GM03348 (cell line): ENCODE measurements at regions not wholly inside any gene's neighbourhood (a gene's known extent, or its start where the extent isn't known, plus 50 kb on each side); places are given as distances from the start of the nearest gene placed in this dataset.
"Not testable (repeated sequence)": the region's sequence is repeated elsewhere in the genome, so short reads cannot be mapped to it uniquely, and the experiment has no call there.

Experiments used
- DNase-seq: peaks from one replicate; pipeline ENCODE4 v3.0.0; 2012; ENCODE audit warnings: low spot score

- no peak for DNase-seq
Measured at GRCh38 chr16:24624102-24624501, 84.7 kb downstream of the RBBP6 start.

GRCh38 chr16:24626256-24626655 is 86.9 kb downstream of the RBBP6 start:
- DNase-seq: peak; percentile 45

DNA sequence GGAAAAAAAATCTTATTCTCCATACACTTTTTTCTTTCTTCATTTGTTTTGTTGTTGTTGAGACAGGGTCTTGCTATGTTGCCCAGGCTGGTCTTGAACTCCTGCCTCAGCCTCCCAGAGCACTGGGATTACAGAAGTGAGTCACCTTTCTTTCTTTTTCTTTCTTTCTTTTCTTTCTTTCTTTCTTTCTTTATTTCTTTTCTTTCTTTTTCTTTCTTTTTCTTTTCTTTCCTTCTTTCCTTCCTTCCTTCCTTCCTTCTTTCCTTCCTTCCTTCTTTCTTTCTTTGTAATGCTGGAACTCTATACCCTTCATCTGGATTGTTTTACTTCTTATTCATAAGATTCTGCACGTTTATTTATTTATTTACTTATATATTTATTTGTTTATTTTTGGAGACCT is 94.5 kb upstream of the TNRC6A start:
- DNase-seq: no peak

- DNase-seq: peak; percentile 89
Measured at GRCh38 chr16:24635900-24636610, 93.4 kb upstream of the TNRC6A start.

DNA sequence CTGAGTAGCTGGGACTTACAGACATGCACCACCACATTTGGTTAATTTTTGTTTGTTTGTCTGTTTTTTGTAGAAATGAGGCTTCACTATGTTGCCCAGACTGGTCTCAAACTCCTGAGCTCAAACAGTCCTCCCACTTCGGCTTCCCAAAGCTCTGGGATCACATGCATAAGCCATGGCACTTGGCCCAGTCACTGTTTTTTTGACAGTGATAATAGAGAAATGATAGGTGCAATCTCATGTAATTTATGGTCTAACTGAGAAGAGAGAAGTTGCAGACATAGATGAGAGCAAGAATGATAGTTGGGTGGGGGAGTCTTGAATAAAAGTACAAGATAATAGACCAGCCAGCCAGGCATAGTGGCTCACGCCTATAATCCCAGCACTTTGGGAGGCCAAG is 89.7 kb upstream of the TNRC6A start:
- no peak for DNase-seq

- DNase-seq: no peak
Measured at GRCh38 chr16:24643489-24643888, 86.0 kb upstream of the TNRC6A start.

DNA sequence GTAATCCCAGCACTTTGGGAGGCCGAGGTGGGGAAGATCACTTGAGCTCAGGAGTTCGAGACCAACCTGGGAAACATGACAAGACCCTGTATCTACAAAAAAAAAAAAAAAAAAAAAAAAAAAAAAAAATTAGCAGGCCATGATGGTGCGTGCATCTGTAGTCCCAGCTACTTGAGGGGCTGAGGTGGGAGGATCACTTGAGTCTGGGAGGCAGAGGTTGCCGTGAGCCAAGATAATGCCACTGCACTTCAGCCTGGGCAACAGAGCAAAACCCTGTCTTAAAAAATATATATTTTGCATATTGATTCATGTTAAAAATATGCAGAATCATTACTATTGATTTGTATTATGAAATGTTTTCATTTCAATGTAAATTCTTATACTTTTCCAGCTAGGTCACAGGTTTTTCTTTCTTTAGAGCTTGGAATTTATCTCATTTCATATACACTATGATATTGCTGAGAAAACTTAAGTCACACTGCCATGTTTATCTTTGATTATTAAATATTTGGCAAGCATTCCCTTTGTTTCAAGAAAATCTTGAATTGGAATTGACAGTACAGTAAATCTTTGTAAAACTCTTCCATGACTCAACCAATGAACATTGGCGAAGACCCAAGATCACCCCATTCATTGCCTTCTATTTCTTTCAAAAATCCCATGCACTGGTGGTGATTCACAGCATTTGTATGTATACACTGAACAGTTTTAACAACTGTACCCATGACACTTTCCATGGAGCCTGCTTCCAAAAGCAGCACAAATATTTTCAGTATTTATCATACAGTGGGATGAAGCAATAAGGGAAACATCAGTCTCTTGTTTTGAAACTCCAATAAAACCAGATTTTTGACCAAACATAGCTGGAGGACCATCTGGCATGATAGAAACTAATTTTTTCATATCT is 83.5 kb upstream of the TNRC6A start:
- peak; percentile 83 for DNase-seq

DNA sequence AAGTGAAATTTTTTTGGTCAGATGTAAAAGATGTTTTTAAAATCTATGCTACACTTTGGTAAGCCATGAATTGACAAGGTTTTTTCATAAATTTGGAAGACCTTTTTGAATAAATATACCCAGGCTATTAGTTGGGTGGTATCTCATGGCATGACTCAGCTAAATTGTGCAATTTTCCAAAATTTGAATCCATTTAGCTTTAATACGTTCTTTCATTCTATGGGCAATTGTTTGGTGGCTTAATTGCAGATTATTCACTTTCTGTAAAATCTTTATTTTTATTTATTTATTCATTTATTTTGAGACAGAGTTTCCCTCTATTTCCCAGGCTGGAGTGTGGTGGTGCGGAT is 82.8 kb upstream of the TNRC6A start:
- DNase-seq: no peak

DNA sequence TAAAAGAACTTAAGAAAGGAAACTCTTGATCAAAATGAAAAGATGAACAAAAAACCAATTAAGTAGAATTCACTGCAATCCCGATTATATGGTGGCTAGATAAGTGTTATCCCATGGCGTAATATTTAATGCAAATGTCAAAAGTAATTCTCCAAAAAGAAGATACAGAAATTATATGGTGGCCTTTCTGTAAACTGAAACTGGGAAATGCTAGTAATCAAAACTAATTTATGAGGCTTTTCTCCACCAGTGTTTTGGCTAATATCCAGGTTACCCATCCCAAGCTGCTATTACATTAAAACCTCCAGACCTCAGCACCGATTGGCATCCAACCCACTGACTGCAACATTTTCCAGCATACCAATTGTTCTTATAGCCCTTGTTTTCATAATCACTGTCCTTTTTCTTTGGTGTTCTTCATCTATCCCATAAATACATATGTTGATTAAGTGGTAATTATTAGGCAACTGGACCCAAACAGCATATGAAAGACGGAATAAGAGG is 77.2 kb upstream of the TNRC6A start:
- no peak for DNase-seq

DNA sequence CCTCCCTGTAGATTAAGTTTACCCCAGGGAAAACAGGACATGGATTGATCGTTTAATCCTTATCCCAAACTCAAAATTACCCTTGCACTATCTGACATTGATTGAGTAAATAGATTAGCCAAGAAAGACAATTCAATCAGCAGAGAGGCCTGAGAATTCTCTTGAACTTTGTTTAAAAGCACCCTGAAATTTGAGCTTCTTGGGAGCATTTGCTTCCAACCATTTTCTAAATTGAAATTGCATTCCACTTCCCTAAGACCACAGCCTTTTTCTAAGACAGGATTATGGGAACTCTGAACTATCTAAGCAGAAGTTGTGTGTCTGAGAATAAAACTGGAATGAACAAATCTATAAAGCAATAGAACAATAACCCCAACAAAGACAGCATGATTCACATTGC is 76.6 kb upstream of the TNRC6A start:
- no peak for DNase-seq

GRCh38 chr16:24653725-24654124 is 75.7 kb upstream of the TNRC6A start:
- no peak for DNase-seq

DNA sequence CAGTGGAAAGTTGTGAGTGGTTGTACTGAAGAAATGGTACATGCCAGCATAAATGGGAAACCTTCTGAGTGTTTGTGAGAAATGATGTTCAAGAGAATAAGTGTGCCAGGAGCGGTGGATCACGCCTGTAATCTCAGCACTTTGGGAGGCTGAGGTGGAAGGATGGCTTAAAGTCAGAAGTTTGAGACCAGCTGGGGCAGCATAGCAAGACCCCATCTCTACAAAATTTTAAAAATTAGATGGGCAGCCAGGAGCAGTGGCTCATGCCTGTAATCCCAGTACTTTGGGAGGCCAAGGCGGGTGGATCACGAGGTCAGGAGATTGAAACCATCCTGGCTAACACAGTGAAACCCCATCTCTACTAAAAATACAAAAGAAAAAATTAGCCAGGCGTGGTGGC is 63.5 kb upstream of the TNRC6A start:
- not testable (repeated sequence) for DNase-seq

DNA sequence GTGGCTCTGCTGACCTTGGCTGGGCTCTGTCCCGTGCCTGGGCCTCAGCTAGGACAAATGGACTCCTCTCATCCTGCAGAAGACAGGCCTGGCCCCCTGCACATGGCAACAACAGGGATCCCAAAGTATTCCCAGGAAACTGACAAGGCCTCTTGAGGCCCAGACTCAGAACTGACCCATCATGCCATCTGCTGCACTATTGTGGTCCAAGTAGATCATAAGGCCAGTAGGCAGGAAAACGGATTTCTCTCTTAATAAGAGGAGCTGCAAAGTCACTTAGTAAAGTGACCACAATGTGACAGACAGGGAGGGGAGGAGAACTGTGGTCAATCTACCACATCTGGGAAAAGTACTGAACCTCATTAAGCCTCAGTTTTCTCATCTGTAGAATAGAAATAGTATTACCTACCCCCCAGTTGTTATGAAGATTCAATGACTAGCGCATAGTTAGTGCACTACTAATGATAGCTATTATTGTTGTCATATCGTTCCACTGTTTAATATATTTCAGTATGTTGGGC is 62.1 kb upstream of the TNRC6A start:
- no peak for DNase-seq

DNA sequence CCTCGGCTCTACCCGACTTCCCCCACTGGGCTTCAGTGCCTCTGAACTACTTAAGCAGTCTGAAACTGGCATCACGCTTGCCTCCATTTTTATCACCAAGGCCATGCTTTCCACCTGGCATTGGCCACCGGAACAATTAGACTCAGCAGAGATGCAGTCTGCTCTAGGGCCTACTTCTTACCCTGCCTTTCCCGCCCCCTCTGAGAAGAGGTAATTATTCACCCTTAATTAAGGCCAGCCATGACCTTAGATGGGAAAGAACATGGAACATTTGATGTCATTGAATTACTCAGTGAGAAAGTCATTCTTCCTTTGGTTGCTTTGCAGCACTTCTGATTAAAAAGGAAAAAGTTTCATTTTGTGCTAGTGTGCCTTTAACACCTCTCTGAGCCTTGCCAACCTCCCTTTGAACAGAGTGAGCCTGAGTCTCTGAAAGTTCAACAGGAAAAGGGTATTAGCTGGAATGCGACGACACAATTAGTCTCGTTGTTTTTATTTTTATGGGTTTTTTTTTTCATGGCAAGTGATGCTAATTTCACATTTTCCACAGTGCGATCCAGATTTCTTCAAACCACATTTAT is 60.9 kb upstream of the TNRC6A start:
- DNase-seq: peak; percentile 11

DNA sequence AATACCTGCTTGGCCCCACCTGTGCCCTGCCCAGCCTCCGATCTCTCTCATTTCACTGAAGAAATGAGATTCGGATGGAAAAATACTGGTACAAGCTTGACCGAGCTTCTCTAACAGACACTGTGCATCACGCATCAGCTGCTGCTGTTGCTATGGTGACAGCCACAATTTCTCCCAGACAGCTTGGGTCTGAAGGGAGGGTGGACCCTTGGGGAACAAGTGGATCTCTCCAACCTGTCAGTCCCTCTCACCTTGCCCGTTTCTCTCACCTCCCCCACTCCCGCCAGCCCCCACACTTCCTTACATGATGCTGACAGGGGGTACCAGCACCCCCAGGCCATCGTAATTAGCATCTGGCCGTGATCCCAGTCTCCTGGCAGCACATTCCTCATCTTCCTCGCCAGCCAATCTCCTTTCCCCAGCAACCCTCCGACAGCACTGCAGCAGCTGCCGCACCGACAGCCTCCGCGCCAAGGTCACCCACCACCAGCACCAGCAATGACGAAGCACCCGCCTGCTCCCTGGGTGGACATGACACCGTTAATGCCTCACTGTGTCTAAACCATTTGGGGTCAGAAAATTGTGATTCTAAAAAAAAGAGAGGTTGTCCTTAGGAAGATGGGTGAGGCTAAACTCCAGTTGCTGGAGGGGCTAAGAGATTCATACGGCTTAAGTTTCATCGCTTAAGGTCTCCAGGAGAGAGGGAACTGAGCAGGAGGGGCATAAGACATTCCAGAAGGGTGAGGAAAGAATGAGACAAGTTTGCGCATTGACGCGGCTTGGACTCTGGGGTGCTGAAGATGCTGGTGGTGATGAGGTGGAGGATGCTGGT is 58.6 kb upstream of the TNRC6A start:
- peak; percentile 65 for DNase-seq

DNA sequence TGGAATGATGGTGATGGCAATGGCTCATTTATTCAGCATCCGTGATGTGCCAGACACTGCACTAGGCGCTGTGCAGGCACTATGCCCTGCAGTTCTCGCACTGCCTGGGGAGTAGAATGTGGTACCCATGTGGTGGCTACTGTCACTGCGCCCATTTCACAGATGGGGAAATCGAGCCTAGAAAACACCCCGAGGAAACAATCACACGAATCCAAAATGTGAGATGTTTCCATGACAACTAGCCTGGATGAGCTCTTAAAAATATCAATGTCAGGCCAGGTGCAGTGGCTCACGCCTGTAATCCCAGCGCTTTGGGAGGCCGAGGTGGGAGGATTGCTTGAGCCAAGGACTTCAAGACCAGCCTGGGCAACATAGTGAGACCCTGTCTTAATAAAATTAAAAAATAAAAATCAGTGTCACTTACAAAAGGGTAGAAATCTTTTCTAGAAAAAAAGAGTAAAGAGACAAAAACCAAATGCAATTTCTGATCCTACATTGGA is 57.9 kb upstream of the TNRC6A start:
- DNase-seq: no peak

DNA sequence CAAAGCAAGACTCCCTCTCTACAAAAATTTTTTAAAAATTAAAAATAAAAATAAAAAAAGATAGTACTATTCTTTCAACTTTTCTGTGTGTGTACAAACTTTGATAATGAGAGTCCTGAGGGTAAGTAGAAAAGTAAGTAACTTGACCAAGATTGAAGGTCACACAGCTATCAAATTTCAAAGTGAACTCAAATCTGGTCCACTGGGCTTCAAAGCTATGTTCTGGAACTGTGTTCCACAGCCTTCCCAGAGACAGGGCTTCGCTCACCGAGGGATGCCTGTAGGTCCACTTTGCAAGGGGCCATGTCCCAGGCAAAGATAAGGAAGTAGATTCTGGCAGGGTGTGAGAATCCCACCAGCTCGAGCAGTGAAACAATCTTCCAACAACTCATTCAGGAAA is 56.3 kb upstream of the TNRC6A start:
- no peak for DNase-seq

- no peak for DNase-seq
Measured at GRCh38 chr16:24674877-24675276, 54.6 kb upstream of the TNRC6A start.

DNA sequence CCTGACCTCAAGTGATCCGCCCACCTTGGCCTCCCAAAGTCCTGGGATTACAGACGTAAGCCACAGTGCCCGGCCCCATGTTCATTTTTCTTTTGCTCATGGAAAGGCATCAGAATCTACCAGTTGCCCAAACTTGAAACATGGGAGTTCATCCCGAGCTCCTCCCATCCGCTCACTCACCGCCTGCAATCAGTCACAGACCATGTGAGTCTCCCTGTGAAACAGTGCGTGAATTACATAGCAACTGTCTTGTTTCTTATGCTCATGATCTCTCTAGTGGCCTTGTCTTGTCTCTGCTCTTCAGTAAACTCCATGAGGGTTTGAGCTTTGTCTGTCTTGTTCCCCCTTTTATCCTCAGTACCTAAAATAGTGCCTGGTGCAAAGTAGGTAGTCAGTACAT is 52.1 kb upstream of the TNRC6A start:
- no peak for DNase-seq
